ENCODE measurements at regions not wholly inside any gene's neighbourhood (a gene's known extent, or its start where the extent isn't known, plus 50 kb on each side); places are given as distances from the start of the nearest gene placed in this dataset.

DNA sequence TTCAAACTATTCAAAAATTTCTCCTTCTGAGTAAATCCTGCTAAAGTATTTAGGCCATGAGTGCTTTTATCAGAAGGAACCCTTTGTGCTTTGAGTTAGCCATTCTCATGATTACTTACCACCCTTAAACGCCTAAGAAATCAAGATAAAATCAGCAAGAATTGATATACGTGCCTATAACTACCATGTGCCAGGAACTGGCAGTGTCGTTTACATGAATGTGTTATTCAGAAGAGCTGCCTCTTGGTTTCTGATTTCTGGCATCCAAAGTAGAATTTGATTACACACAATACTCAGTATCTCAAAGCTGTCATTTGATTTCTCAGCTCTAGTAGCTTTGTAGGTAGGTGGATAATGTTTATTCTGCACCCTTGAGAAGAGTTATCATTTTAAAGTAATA lies 351.3 kb upstream of the CCDC54 start:
- no peak overlapping the region for H3K27ac Mint-ChIP-seq

DNA sequence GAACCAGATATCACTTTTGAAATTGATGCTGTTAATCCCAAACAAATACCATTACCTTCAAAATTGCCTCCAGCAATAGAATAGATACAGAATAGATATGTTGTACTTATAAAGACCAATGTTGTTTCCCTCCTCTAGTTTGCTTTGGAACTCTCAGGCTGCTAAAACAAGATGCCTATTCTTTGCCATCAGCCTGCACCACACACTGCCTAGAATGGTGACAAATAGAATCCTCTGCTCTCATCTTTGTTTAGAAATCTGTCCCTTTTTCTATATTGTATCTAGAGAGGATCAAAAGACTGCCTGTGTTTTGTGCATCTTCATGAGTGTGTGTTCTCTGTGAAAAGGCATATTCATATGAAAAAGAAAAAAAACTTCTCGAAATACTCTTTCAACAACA lies 349.2 kb upstream of the CCDC54 start:
- H3K27me3 Mint-ChIP-seq: peaks cover 5% of the 10 kb centered on the region

More for the DNA sequence above, 351.3 kb upstream of the CCDC54 start:
- Mint-ChIP-seq H3K4me1 (ENCODE audit: low read depth) (no peaks in the 10 kb centered on the region), H3K9me3 (no peaks in the 10 kb centered on the region), H3K27me3 (peaks cover 4% of the 10 kb centered on the region), H3K4me3 (no peak overlapping the region), H3K36me3 (ENCODE audit: low read depth) (no peaks in the 10 kb centered on the region)

DNA sequence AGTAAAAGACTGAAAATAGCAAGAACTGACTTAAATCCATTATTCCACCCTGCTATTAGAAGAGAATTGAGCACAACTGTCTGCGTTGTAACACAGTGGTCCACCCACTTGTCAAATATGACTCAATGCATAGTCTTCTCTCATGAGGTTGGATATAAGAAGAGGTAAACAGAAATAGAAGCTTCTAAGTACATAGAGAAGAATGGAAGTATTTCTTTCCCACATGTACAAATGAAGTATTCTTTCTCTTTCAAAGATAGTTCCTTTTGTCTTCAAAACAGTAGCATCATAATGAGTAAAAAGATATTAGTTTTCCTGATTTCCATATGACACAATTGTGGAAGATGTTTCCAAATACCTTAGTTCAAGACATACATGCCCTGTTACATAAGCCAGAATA lies 348.6 kb upstream of the CCDC54 start:
- H3K27ac Mint-ChIP-seq: no peak overlapping the region
- no peaks in the 10 kb centered on the region for H3K9me3 Mint-ChIP-seq
- H3K36me3 Mint-ChIP-seq (ENCODE audit: low read depth): no peaks in the 10 kb centered on the region
- H3K27me3 Mint-ChIP-seq: peaks cover 5% of the 10 kb centered on the region
- no peaks in the 10 kb centered on the region for H3K4me1 Mint-ChIP-seq (ENCODE audit: low read depth)
- no peak overlapping the region for H3K4me3 Mint-ChIP-seq

More for the DNA sequence above, 349.2 kb upstream of the CCDC54 start:
- H3K4me1 Mint-ChIP-seq (ENCODE audit: low read depth): no peaks in the 10 kb centered on the region
- H3K4me3 Mint-ChIP-seq: no peak overlapping the region
- H3K36me3 Mint-ChIP-seq (ENCODE audit: low read depth): no peaks in the 10 kb centered on the region
- H3K9me3 Mint-ChIP-seq: no peaks in the 10 kb centered on the region
- no peak overlapping the region for H3K27ac Mint-ChIP-seq

DNA sequence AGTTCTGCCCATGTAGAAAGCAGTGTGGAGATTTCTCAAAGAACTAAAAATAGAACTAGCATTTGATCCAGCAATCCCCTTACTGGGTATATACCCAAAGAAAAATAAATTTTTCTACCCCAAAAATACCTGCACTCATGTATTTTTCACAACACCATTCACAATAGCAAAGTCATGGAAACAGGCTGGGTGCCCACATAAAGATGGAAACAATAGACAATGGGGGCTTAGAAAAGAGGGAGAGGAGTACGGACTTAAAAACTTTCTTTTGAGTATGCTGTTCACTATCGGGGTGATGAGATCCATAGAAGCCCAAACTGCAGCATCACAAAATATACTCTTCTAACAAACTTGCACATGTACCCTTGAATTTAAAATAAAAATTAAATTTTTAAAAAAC lies 345.1 kb upstream of the CCDC54 start:
- H3K4me3 Mint-ChIP-seq: no peak overlapping the region
- peaks cover 4% of the 10 kb centered on the region for H3K9me3 Mint-ChIP-seq
- peaks cover 11% of the 10 kb centered on the region for H3K27me3 Mint-ChIP-seq
- H3K27ac Mint-ChIP-seq: no peak overlapping the region
- H3K36me3 Mint-ChIP-seq (ENCODE audit: low read depth): no peaks in the 10 kb centered on the region
- no peaks in the 10 kb centered on the region for H3K4me1 Mint-ChIP-seq (ENCODE audit: low read depth)

DNA sequence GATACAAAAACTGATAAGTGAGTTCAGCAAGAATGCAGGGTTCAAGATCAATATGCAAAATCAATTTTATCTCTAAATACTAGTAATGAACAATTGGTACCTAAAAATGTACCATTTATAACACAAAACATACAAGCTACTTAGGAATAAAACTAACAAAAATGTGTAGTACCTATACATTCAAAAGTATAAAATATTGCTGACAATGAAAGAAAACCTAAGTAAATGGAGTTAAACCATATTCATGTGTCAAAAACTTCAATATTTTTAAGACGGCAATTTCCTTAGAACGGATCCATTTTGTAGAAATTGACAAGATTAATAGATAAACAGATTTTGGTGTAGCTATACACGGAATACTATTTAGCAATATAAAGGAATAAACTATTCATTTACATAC lies 343.1 kb upstream of the CCDC54 start:
- H3K27ac Mint-ChIP-seq: no peak overlapping the region
- no peaks in the 10 kb centered on the region for H3K4me1 Mint-ChIP-seq (ENCODE audit: low read depth)
- peaks cover 8% of the 10 kb centered on the region for H3K9me3 Mint-ChIP-seq
- no peak overlapping the region for H3K4me3 Mint-ChIP-seq
- no peaks in the 10 kb centered on the region for H3K36me3 Mint-ChIP-seq (ENCODE audit: low read depth)
- H3K27me3 Mint-ChIP-seq: peaks cover 11% of the 10 kb centered on the region

DNA sequence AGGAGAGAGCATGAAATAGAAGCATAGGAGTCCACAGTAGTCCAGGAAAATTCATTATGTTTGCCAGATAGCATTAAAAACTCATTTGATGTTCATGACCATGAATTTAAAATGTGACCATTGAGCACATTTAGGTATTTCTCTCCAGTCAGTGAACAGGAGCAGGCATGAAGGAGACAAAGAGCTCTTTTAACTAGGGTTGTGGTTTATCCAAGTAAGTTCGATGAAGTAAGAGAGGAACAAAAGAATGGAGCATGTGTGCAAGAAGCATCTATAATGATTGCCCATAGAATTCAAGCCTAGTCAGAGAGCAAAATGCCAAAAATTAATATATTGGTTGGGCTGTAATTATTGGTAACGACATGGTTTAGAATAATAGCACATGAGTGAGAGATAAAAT lies 342.1 kb upstream of the CCDC54 start:
- Mint-ChIP-seq H3K27ac (no peak overlapping the region), H3K4me1 (ENCODE audit: low read depth) (no peaks in the 10 kb centered on the region), H3K9me3 (peaks cover 9% of the 10 kb centered on the region), H3K36me3 (ENCODE audit: low read depth) (no peaks in the 10 kb centered on the region), H3K27me3 (peaks cover 11% of the 10 kb centered on the region), H3K4me3 (no peak overlapping the region)

DNA sequence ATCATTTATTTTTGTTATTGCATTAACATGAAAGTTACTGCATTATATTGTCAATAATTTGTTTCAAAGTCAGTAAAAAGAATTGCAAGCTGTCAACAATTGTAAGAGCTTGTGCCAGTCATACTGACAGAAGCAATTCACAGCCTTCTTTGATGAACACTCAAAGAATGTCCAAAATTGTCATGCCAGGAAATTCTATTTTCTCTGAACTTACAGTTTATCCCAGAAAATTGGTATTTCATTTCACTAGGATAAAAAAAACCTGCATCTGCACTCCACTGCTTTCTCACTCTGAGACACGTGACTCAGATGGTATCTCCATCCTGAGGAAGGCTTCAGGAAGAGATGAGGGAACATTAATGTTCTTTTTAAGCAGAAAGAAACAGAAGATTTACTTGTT lies 332.6 kb upstream of the CCDC54 start:
- Mint-ChIP-seq H3K4me3 (no peak overlapping the region), H3K27ac (no peak overlapping the region), H3K9me3 (peaks cover 7% of the 10 kb centered on the region), H3K4me1 (ENCODE audit: low read depth) (no peaks in the 10 kb centered on the region), H3K36me3 (ENCODE audit: low read depth) (no peaks in the 10 kb centered on the region), H3K27me3 (peaks cover 5% of the 10 kb centered on the region)

DNA sequence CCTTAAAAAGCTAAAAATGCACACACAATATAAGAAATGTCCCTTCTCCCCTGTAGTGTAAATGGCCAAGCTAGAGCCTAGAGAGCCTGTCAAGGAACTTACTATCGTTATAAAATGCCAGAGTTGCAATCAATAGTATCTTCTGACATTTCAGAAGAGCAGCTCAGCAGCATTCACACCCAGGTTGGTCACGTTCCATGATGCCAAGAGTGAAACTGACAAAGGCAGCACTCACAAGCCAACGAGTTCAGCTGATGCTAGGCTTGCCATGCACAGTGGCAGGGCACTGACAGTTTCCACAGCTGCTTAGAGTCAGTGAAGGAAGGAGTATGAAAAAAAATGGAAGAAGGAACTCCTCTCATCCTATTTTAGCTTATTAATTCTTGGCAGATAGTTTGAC lies 331.4 kb upstream of the CCDC54 start:
- no peak overlapping the region for H3K4me3 Mint-ChIP-seq
- H3K27me3 Mint-ChIP-seq: no peaks in the 10 kb centered on the region
- H3K4me1 Mint-ChIP-seq (ENCODE audit: low read depth): no peaks in the 10 kb centered on the region
- no peaks in the 10 kb centered on the region for H3K36me3 Mint-ChIP-seq (ENCODE audit: low read depth)
- peaks cover under 1% of the 10 kb centered on the region for H3K9me3 Mint-ChIP-seq
- H3K27ac Mint-ChIP-seq: no peak overlapping the region

DNA sequence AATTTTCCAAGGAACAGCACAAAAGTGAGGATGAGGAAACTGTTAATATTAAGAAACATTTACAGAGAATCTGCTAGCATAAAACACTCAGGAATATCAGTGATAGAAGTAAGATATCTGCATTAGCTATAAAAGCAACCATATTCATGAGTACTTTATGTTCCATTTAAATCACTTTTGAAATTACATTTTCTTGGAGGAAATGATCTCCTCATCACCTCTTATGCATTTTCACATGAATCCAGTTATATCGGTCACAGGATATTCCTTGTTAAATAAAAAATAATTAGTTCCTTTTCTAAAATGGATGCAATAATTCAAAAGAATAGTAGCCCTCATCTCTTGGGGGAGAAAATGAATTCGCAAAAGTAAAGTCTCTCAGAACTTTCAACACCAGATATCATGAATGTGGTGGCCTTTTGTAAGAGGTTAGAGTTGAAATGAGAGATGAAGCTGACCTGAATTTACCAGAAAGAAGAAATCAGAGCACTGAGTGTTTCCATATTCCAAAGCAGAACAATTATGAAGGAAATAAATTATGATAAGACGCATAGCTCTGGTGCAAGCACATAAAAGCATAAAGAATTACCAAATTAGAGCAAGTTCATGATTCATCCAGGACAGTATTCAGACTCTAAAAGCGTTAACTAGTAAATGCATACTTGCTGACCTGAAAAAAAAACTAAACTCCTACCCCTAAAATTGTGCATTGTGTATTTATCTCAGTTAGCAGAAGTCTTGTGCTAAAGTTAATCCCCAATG lies 321.9 kb upstream of the CCDC54 start:
- Mint-ChIP-seq H3K36me3 (ENCODE audit: low read depth) (no peaks in the 10 kb centered on the region), H3K4me1 (ENCODE audit: low read depth) (no peaks in the 10 kb centered on the region), H3K27ac (no peak overlapping the region), H3K9me3 (no peaks in the 10 kb centered on the region), H3K27me3 (peaks cover 11% of the 10 kb centered on the region), H3K4me3 (no peak overlapping the region)

DNA sequence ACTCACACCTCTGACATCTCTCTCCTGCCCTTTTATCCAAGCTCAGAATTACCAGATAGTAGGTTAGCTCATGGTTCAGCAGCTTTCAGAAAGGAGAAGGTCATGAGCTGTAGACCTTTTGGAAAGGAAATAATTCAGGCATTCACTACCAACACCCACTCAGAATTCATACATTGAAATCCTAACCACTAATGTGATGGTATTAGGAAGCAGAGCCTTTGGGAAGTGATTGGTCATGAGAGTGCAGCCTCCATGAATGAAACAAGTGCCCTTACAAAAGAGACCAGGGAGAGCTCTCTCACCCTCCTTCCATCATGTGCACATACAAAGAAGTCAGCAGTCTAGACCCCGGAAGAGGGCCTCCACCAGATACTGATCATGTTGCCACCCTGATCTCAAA lies 315.8 kb upstream of the CCDC54 start:
- Mint-ChIP-seq H3K36me3 (ENCODE audit: low read depth) (no peaks in the 10 kb centered on the region), H3K4me3 (no peak overlapping the region), H3K9me3 (no peaks in the 10 kb centered on the region), H3K27ac (no peak overlapping the region), H3K4me1 (ENCODE audit: low read depth) (peaks cover 11% of the 10 kb centered on the region), H3K27me3 (peaks cover 21% of the 10 kb centered on the region)

DNA sequence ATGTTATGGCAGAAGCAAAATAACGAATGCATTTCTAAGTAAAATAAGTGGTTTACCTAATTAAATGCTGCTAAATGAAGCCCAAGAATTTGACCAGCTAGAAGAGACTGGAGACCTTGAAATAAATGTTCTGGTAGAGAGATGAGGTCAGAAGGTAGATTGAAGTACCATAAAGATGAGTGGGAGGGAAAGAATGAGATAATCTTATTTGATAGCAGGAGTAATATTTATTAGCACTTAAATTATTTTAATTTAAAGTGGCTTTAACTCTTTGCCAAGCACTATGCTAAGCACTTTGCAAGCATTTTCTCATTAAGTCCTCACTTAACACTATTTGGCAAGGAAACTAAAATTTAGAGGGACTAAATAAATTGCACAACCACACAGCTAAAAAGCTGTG lies 314.9 kb upstream of the CCDC54 start:
- no peak overlapping the region for H3K4me3 Mint-ChIP-seq
- H3K36me3 Mint-ChIP-seq (ENCODE audit: low read depth): no peaks in the 10 kb centered on the region
- H3K9me3 Mint-ChIP-seq: no peaks in the 10 kb centered on the region
- peaks cover 11% of the 10 kb centered on the region for H3K4me1 Mint-ChIP-seq (ENCODE audit: low read depth)
- H3K27ac Mint-ChIP-seq: no peak overlapping the region
- peaks cover 22% of the 10 kb centered on the region for H3K27me3 Mint-ChIP-seq

DNA sequence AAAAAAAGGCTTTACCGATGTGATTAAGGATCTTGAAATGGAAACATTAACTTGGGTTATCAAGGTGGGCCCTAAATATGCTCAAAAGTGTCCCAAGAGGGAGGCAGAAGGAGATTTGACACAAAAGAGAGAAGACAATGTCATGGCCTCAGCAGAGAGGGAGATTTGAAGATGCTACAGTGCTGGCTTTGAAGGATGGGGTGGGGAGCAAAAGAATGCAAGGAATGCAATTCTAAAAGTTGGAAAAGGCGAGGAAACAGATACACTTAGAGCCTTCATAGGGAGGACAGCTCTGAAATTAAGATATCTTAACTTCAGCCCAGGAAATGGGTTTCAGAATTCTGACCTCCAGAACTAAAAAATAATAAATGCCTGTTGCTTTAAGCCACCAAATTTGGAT lies 314.5 kb upstream of the CCDC54 start:
- H3K9me3 Mint-ChIP-seq: no peaks in the 10 kb centered on the region
- H3K4me1 Mint-ChIP-seq (ENCODE audit: low read depth): peaks cover 11% of the 10 kb centered on the region
- H3K27me3 Mint-ChIP-seq: peaks cover 18% of the 10 kb centered on the region
- H3K4me3 Mint-ChIP-seq: no peak overlapping the region
- H3K36me3 Mint-ChIP-seq (ENCODE audit: low read depth): no peaks in the 10 kb centered on the region
- H3K27ac Mint-ChIP-seq: no peak overlapping the region

DNA sequence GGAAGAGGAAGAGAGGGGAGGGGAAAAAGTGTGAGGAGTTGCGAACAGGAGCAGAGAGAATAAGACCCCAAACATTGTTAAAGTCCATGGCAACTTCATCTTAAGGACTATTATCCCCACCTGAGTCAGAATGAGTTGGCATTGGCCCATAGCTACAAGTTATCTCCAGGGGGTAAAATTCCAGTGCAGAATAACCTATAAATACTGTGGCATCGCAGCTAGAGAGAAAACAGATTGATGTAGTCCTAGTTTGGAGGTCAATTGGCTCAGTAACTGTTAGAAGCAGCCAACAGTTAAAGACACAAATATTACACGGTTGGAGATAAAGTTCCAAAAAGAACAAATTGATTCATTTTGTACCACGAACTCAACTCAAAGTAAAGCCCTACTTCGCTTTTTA lies 313.9 kb upstream of the CCDC54 start:
- H3K4me1 Mint-ChIP-seq (ENCODE audit: low read depth): peaks cover 11% of the 10 kb centered on the region
- H3K27ac Mint-ChIP-seq: no peak overlapping the region
- H3K27me3 Mint-ChIP-seq: peaks cover 18% of the 10 kb centered on the region
- H3K9me3 Mint-ChIP-seq: no peaks in the 10 kb centered on the region
- no peak overlapping the region for H3K4me3 Mint-ChIP-seq
- H3K36me3 Mint-ChIP-seq (ENCODE audit: low read depth): no peaks in the 10 kb centered on the region

DNA sequence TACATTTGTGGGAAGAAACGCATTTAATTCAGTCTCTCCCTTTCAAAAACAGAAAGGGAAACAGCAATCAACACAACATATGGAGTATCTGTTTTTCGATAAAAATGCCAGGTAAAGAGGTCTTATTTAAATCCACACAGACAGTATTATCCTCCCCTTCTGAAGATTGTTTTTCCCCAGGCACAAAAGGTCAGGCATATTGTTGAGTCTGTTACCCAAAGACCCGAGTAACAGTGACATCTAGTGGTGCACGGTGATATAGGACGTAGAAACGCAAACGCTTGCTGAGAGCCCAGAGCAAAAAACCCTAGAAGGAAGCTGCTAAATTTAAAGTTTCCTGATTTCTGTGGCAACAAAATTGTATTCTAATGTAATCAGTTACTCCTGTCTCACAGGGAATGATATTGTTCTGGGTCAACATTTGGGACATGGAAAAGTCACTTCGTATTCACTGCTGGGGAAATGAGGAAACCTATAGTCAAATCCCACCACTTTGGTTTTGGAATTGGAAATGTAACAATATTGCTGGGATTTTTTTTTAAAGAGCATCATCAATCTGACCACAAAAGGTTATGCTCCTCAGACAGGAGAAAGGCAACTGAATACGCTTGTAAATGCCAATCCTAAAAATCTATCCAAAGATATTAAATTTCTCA lies 312.7 kb upstream of the CCDC54 start:
- no peak overlapping the region for H3K27ac Mint-ChIP-seq
- H3K27me3 Mint-ChIP-seq: peaks cover 18% of the 10 kb centered on the region
- H3K9me3 Mint-ChIP-seq: no peaks in the 10 kb centered on the region
- H3K4me3 Mint-ChIP-seq: no peak overlapping the region
- no peaks in the 10 kb centered on the region for H3K36me3 Mint-ChIP-seq (ENCODE audit: low read depth)
- H3K4me1 Mint-ChIP-seq (ENCODE audit: low read depth): peaks cover 16% of the 10 kb centered on the region

DNA sequence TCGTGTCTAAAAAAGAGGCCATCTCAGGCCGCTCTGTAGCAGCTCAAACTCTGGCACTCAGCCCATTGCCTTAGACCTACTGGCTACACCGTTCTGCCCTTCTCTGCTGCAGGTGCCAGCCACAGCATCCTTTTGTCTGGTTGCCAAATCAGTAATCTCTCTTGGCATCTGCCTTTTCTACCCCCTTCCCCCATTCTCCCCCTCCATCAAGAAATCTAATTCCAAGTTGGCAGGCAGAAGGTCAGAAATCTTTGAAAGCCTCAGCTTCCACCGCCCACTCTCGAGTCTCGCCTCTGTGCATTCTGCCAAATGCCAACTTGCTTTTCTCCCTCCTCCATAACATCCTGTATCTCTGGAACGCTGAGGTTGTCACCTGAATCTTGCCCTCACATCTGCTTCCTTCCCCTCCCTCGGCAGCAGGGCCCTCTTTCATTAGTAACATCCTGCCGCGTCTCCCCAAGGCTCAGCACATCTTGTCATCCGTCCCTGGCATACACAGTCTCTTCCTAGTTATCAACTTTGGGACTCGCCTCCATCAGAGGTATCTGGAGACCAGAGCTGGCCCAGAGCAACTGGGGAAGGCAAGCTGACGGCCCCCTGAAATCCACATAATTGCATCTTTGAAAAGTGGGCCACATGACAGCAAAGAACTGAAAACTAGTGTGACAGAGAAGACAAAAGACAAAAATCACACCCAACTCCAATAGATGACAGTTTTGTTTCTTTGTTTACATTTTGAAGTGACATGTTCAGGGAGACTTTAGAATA lies 312.0 kb upstream of the CCDC54 start:
- H3K27me3 Mint-ChIP-seq: peaks cover 17% of the 10 kb centered on the region
- peak overlapping the region; percentile 15 for H3K4me3 Mint-ChIP-seq
- H3K36me3 Mint-ChIP-seq (ENCODE audit: low read depth): no peaks in the 10 kb centered on the region
- peaks cover 16% of the 10 kb centered on the region for H3K4me1 Mint-ChIP-seq (ENCODE audit: low read depth)
- no peaks in the 10 kb centered on the region for H3K9me3 Mint-ChIP-seq
- no peak overlapping the region for H3K27ac Mint-ChIP-seq
